ENCODE measurements at regions not wholly inside any gene's neighbourhood (a gene's known extent, or its start where the extent isn't known, plus 50 kb on each side); places are given as distances from the start of the nearest gene placed in this dataset.

DNA sequence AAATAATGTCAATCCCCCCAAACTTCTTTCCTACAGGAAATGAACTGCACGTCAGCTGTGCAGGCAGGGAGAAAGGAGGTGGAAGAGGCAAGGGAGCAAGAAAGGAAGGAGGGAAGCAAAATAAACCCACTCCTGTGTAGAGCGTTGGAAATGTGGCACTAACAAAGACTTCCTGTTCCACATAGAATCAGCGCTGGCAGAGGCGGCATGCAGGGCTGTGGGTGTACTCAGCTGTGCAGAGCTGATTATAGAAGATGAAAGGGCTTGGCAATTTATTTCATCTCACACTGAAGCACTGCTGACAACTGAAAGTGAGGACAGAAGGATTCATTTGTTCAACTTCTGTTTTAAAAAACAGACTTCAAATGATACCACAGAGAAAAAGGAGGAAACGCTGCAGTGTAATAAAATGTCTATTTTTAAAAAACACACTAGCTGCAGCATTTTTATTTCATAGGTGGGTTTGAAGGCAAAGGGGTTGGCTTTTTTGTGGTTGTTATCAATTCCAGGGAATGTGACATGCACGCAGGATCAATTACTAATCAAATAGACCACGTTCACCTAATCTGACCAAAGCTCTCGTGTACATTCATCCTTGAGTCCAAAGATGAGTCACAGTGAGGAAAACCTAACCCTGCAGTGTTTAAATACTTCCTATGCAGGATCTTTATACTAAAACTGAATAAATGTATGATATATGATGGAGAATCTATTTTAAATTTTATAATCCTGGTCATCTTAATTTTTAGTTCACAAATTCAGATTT, 583.5 kb downstream of the ZNF608 start:
- DNase-seq = peak; percentile 51 to 59 (median 53)
- ATAC-seq = peak; percentile 90
- H3K36me3 ChIP-seq (ENCODE audit: low read depth) = no peaks in the 10 kb centered on the region
- H3K9me3 ChIP-seq = no peaks in the 10 kb centered on the region
- no peak overlapping the region for H3K4me3 ChIP-seq
- intact Hi-C loops (cut with DNase I, micrococcal nuclease) = no loop called here
- no peaks in the 10 kb centered on the region for H3K4me1 ChIP-seq (ENCODE audit: low read depth)
- TF ChIP-seq, protein P1, sequence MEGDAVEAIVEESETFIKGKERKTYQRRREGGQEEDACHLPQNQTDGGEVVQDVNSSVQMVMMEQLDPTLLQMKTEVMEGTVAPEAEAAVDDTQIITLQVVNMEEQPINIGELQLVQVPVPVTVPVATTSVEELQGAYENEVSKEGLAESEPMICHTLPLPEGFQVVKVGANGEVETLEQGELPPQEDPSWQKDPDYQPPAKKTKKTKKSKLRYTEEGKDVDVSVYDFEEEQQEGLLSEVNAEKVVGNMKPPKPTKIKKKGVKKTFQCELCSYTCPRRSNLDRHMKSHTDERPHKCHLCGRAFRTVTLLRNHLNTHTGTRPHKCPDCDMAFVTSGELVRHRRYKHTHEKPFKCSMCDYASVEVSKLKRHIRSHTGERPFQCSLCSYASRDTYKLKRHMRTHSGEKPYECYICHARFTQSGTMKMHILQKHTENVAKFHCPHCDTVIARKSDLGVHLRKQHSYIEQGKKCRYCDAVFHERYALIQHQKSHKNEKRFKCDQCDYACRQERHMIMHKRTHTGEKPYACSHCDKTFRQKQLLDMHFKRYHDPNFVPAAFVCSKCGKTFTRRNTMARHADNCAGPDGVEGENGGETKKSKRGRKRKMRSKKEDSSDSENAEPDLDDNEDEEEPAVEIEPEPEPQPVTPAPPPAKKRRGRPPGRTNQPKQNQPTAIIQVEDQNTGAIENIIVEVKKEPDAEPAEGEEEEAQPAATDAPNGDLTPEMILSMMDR (IDR thresholded peaks at IDR 0.05) = no peak

DNA sequence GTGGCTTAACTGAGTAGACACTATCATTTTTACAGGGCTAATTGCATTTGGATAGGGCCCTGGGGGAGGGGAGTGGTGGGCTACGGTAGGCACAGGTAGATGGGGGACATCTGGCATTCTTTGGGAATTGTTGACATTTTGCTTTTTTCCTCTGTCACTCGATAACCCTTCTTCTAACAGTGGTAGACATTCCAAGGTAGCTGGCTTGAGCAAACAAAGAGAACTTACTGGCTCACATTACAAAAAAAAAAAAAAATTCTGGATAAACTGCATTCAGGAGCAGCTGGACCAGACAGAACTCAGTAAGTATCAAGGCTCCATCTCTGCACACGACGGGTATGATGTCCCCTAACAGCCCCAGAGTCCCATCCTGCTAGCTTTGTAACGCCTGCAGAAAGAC, 585.2 kb downstream of the ZNF608 start:
- ATAC-seq = no peak
- TF ChIP-seq, protein P1 (IDR thresholded peaks at IDR 0.05) = no peak
- Histone ChIP-seq H3K9me3 (no peaks in the 10 kb centered on the region), H3K4me1 (ENCODE audit: low read depth) (peaks cover 4% of the 10 kb centered on the region), H3K36me3 (ENCODE audit: low read depth) (no peaks in the 10 kb centered on the region), H3K4me3 (no peak overlapping the region)
- intact Hi-C loops (cut with DNase I, micrococcal nuclease) = no loop called here
- no peak for DNase-seq

DNA sequence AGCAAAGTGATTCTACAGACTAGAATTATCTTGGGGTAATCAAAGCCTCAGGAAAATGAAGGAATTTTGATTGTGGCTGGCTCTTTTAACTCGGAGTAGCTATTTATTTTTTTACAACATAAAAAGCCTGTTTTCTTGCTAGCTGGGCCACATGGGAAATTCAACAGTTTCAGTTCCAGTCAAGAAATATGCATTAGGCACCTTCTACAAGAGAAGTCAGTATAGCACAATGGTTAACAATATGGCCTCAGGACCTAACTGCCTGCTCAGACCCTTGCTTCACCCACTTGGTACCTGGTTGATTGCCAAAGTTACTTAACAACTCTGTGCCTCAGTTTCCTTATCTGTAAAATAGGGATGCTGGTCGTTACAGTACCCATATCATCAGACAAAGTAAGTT, 586.2 kb downstream of the ZNF608 start:
- Histone ChIP-seq H3K9me3 (peaks cover 7% of the 10 kb centered on the region), H3K4me1 (ENCODE audit: low read depth) (peaks cover 4% of the 10 kb centered on the region), H3K4me3 (no peak overlapping the region), H3K36me3 (ENCODE audit: low read depth) (no peaks in the 10 kb centered on the region)
- DNase-seq (no peak), ATAC-seq (no peak)
- TF ChIP-seq, protein P1 (IDR thresholded peaks at IDR 0.05) = no peak
- intact Hi-C loops (cut with DNase I, micrococcal nuclease) = no loop called here

DNA sequence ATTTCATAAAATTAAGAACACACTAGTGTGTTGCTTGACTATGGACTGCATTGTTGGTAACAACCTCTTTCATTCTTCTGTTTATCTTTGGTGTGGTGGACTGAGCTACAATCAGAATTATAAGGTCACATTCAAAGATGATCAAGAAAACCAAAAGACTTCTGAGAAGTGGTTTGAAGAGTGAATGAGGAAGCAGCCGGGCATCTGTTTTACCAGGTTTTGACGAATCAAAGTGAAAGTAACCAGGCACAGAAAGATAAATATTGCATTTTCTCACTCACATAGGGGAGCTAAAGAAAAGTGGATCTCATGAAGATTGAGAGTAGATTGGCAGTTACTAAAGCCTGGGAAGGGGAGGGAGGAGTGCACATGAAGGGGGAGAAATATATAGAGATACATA, 589.1 kb downstream of the ZNF608 start:
- intact Hi-C loops (cut with DNase I, micrococcal nuclease) = no loop called here
- peaks cover 4% of the 10 kb centered on the region for H3K4me1 ChIP-seq (ENCODE audit: low read depth)
- H3K4me3 ChIP-seq = no peak overlapping the region
- ATAC-seq = peak; percentile 52
- H3K9me3 ChIP-seq = peaks cover 30% of the 10 kb centered on the region
- H3K36me3 ChIP-seq (ENCODE audit: low read depth) = no peaks in the 10 kb centered on the region
- TF ChIP-seq, protein P1 (IDR thresholded peaks at IDR 0.05) = no peak
- peak in 1 of 3 donors; percentile 23 for DNase-seq

DNA sequence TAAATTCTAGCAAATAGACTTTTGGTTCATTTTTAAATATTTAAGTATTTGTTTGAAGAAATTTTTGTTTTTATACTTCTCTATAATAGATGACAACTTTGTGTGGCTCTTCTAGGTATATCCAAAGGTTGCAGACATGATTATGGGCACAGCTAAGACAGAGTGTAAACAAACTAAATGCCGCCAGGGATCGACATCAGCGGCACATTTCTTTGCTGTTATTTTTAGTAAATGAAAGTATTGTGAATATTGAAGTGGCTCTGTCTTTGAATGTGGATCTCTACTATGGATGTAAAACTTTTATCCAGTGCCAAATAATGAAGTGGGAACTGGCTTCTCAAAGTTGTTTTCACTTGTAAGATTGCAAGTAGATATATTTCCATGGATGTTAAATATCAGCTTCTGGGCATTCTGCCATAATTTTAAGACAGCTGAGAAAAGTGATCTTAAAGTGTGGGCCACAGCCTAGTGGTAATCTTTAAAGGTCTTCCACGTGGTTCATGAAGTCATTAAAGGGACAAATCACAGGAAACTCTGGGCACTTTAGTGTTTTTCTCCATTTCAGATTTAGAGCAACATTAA, 589.9 kb downstream of the ZNF608 start:
- intact Hi-C loops (cut with DNase I, micrococcal nuclease) = no loop called here
- Histone ChIP-seq H3K9me3 (peaks cover 30% of the 10 kb centered on the region), H3K4me3 (no peak overlapping the region), H3K36me3 (ENCODE audit: low read depth) (no peaks in the 10 kb centered on the region), H3K4me1 (ENCODE audit: low read depth) (peaks cover 4% of the 10 kb centered on the region)
- ATAC-seq (no peak), DNase-seq (no peak)
- TF ChIP-seq, protein P1 (IDR thresholded peaks at IDR 0.05) = no peak

Data from mucosa of descending colon (tissue), 3 donors.